ENCODE measurements at regions not wholly inside any gene's neighbourhood (a gene's known extent, or its start where the extent isn't known, plus 50 kb on each side); places are given as distances from the start of the nearest gene placed in this dataset.
"Not testable (repeated sequence)": the region's sequence is repeated elsewhere in the genome, so short reads cannot be mapped to it uniquely, and the experiment has no call there.

DNA sequence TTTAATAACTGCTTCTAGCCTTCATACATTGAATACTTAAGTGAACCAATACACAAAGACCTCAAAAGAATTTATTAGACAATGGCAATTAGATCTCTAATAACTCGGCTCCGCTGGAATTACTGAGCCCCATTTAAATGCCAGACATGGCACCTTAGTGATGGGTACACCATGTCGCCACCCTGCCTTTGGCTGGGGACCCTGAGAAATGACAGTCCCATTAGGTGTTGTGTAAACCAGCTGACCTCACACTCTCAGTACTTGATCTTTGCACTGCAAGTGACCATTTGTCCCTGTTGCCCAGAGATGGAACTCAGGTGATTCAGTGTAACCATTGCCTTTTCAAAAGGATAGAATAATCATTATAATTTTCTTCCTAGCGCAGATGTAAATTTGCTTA, 144.6 kb upstream of the SMARCAD1 start:
- Mint-ChIP-seq H3K4me3 (no peak overlapping the region), H3K27ac (no peak overlapping the region), H3K27me3 (no peaks in the 10 kb centered on the region), H3K36me3 (ENCODE audit: low read depth) (no peaks in the 10 kb centered on the region), H3K4me1 (no peaks in the 10 kb centered on the region), H3K9me3 (no peaks in the 10 kb centered on the region)
- ATAC-seq (replicated peaks): no peak

DNA sequence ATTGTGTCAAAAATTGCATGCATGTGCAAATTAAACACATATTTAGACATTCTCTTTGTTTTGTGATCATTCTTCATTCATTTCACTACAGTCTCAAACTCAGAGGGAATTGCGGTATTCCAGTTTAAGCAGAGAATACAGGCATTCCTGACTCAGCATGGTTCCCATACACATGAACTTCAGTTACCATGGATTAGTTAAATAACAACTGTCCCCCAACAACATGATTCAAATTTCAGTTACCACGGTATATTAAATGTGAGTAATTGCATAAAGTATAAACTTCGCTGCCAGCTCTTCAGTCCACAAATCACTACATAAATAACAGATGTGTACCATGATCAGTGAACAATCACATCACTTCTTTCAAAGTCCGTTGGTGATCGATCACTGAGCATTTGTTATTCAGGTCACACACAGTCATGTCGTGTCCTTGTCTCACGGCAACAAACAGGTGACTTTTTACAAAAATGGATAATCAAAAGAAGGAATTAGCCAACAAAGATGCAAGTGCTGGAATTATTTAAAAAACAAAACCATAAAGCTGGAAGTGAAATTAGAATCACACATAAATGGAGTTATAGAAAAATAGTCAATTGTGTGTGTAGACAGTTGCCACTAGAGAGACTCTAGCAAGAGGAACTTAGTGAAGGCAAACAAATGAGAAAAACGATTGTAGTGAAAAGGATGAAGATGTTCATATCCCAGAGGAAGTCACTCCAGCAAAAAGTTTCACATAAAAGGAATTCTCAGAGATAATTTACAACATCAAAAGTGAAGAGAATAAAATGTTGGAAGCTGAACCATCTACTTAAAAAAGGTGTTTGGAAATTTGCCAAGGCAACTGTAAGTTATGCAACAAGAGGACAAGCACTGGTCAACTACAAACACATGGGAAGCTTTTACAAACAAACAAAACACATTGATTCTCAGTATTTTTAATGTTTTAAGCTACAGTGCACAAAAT, 138.6 kb upstream of the SMARCAD1 start:
- no peak overlapping the region for H3K27ac Mint-ChIP-seq
- no peak for ATAC-seq (replicated peaks)
- H3K9me3 Mint-ChIP-seq: no peaks in the 10 kb centered on the region
- H3K36me3 Mint-ChIP-seq (ENCODE audit: low read depth): no peaks in the 10 kb centered on the region
- H3K4me1 Mint-ChIP-seq: no peaks in the 10 kb centered on the region
- no peak overlapping the region for H3K4me3 Mint-ChIP-seq
- H3K27me3 Mint-ChIP-seq: peaks cover 4% of the 10 kb centered on the region

DNA sequence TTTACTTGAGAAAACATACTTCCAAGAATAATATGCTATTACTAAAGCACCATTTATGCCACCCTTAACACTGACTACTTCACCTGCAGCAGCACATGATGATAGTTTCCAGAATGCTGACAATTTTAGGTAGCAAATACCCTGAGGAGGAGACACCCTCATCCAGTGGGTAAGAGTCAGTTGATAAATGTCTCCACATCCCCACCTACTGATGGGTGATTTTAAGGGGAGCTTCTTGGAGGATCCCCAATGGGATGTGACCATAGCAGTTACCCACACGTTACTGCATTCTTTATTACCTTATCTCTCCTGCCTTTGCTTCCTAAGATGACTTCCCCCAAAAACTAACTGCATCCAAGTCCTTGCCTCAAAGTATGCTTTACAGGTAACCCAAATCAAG, 131.2 kb upstream of the SMARCAD1 start:
- peaks cover 3% of the 10 kb centered on the region for H3K27me3 Mint-ChIP-seq
- H3K4me1 Mint-ChIP-seq: no peaks in the 10 kb centered on the region
- ATAC-seq (replicated peaks): no peak
- H3K9me3 Mint-ChIP-seq: no peaks in the 10 kb centered on the region
- no peak overlapping the region for H3K27ac Mint-ChIP-seq
- H3K4me3 Mint-ChIP-seq: no peak overlapping the region
- H3K36me3 Mint-ChIP-seq (ENCODE audit: low read depth): no peaks in the 10 kb centered on the region

DNA sequence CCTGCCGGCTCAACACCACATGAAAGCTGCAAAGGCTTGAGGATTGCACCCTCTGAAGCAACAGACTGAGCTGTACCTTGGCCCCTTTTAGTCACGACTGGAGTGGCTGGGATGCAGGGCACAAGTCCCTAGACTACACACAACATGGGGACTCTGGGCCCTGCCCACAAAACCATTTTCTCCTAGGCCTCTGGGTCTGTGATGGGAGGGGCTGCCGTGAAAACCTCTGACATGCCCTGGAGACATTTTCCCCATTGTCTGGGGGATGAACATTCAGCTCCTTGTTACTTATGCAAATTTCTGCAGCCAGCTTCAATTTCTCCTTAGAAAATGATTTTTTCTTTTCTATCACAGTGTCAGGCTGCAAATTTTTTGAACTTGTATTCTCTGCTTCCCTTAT, 123.5 kb upstream of the SMARCAD1 start:
- H3K4me1 Mint-ChIP-seq: no peaks in the 10 kb centered on the region
- H3K36me3 Mint-ChIP-seq (ENCODE audit: low read depth): no peaks in the 10 kb centered on the region
- peaks cover 8% of the 10 kb centered on the region for H3K9me3 Mint-ChIP-seq
- H3K27me3 Mint-ChIP-seq: peaks cover 3% of the 10 kb centered on the region
- ATAC-seq (replicated peaks): no peak
- H3K27ac Mint-ChIP-seq: no peak overlapping the region
- no peak overlapping the region for H3K4me3 Mint-ChIP-seq

DNA sequence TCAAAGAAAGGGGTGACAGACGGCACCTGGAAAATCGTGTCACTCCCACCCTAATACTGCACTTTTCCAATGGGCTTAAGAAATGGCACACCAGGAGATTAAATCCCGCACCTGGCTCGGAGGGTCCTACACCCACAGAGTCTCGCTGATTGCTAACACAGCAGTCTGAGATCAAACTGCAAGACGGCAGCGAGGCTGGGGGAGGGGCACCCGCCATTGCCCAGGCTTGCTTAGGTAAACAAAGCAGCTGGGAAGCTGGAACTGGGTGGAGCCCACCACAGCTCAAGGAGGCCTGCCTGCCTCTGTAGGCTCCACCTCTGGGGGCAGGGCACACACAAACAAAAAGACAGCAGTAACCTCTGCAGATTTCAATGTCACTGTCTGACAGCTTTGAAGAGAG, 108.5 kb upstream of the SMARCAD1 start:
- H3K9me3 Mint-ChIP-seq; H3K4me3 Mint-ChIP-seq; H3K27ac Mint-ChIP-seq; H3K36me3 Mint-ChIP-seq (ENCODE audit: low read depth); H3K27me3 Mint-ChIP-seq; ATAC-seq (replicated peaks); H3K4me1 Mint-ChIP-seq: not testable (repeated sequence)

DNA sequence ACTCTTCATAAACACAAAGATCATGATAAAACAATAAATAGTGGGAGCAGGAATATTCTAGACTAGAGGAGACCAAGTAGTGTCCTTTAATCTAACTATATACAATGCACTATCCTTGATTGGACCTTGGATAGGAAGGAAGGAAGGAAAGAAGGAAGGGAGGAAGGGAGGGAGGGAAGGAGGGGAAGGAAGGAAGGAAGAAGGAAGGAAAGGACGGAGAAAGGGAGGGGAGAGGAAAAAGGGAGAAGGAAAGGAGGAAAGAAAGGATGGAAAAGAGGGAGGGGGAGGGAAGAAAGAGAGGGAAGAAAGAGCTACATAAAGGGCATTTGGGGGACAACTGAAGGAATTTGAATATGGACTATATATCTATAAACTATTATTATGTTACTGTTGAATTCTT, 95.0 kb upstream of the SMARCAD1 start:
- H3K27ac Mint-ChIP-seq: no peak overlapping the region
- H3K27me3 Mint-ChIP-seq: peaks cover 4% of the 10 kb centered on the region
- no peak overlapping the region for H3K4me3 Mint-ChIP-seq
- no peaks in the 10 kb centered on the region for H3K9me3 Mint-ChIP-seq
- no peak for ATAC-seq (replicated peaks)
- no peaks in the 10 kb centered on the region for H3K4me1 Mint-ChIP-seq
- H3K36me3 Mint-ChIP-seq (ENCODE audit: low read depth): no peaks in the 10 kb centered on the region

DNA sequence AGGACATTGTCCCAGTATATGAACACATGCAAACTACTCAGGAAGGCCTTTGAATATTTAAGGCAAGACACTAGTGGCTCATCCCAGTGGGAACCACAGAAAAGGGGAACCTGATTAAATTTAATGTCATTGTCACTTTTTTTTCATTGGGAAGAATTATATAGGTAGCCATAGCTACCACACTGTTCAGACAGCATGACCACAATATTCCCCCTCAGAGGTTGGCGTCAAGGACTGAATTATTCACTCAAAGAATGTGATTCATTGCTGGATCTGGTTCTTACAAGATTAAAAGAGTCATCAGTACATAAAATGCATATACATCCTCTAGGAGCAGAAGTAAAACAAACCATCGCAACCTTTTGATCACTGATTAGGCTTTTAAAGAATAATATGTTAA, 92.0 kb upstream of the SMARCAD1 start:
- Mint-ChIP-seq H3K9me3 (no peaks in the 10 kb centered on the region), H3K4me1 (no peaks in the 10 kb centered on the region), H3K4me3 (no peak overlapping the region), H3K27ac (no peak overlapping the region), H3K27me3 (peaks cover 9% of the 10 kb centered on the region), H3K36me3 (ENCODE audit: low read depth) (no peaks in the 10 kb centered on the region)
- no peak for ATAC-seq (replicated peaks)

DNA sequence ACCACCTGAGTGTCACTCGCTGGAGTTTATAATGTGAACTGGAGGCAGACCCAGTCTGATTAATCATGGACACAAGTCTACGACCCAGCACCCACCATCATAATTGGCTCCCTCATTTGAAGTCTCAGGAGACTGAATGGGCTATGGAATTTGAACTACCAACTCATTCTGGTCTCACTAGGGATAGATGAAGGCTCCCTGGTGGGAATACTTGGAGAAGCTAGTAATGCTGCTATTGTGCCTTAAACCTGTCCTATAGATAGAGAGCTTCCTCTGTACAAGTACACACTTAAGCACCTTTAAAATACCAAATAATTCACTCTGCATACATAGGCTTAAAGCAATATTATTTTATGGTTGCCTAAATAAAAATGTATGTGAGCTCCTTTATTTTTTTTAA, 90.8 kb upstream of the SMARCAD1 start:
- no peaks in the 10 kb centered on the region for H3K36me3 Mint-ChIP-seq (ENCODE audit: low read depth)
- no peak for ATAC-seq (replicated peaks)

DNA sequence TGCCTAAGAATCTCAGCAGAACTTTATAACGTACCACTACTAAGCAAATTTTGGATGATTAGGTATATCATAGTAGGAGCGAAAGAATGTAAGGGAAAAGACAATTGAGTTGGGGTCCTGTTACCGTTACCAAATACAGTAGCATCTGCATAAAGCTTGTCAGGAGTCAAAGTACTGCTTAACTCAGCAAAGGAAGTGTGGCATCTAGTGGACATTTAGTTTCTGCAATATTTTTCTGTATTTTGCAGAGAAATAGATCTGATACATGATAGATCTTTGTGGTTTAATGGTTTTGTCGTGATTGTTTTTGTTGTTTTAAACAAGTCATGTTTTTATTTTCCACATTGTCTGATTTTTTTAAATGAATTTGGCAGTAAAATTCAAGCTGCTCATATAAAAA, 81.0 kb upstream of the SMARCAD1 start:
- no peak overlapping the region for H3K27ac Mint-ChIP-seq
- no peaks in the 10 kb centered on the region for H3K9me3 Mint-ChIP-seq
- no peaks in the 10 kb centered on the region for H3K4me1 Mint-ChIP-seq
- ATAC-seq (replicated peaks): no peak
- H3K36me3 Mint-ChIP-seq (ENCODE audit: low read depth): no peaks in the 10 kb centered on the region
- H3K4me3 Mint-ChIP-seq: no peak overlapping the region
- H3K27me3 Mint-ChIP-seq: peaks cover 10% of the 10 kb centered on the region

More for the DNA sequence above, 90.8 kb upstream of the SMARCAD1 start:
- H3K4me1 Mint-ChIP-seq: no peaks in the 10 kb centered on the region
- H3K4me3 Mint-ChIP-seq: no peak overlapping the region
- no peak overlapping the region for H3K27ac Mint-ChIP-seq
- peaks cover 9% of the 10 kb centered on the region for H3K27me3 Mint-ChIP-seq
- H3K9me3 Mint-ChIP-seq: no peaks in the 10 kb centered on the region

DNA sequence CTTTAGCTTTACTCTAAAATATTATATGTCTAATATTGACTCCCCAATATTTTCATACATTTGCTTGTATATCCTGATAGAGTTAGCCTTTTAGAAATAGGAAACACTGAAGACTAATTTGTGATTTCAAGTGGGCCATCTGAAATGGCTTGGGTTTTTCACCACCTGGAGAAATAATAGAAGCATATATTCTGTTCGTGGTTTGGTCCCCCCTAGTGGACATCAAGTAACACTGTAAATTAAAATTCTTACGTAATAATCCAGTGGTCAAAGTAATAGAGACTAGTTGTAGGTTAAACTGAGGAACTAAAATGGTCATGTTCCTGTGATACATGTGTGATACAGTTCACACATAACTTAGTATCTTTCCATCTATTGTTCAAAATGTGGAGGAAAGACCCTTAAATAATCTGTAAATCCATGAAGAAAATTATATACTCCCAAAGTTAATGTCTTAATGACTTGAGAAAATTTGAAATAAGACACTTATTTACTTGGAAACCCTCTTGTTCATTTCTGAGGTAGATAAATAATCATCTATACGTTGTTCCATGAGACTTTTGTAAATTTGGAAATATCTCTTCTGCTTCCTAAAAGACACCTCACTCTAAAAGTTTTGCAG, 79.8 kb upstream of the SMARCAD1 start:
- H3K9me3 Mint-ChIP-seq: no peaks in the 10 kb centered on the region
- no peaks in the 10 kb centered on the region for H3K4me1 Mint-ChIP-seq
- no peak overlapping the region for H3K27ac Mint-ChIP-seq
- H3K27me3 Mint-ChIP-seq: peaks cover 10% of the 10 kb centered on the region
- no peak overlapping the region for H3K4me3 Mint-ChIP-seq
- no peaks in the 10 kb centered on the region for H3K36me3 Mint-ChIP-seq (ENCODE audit: low read depth)
- no peak for ATAC-seq (replicated peaks)

DNA sequence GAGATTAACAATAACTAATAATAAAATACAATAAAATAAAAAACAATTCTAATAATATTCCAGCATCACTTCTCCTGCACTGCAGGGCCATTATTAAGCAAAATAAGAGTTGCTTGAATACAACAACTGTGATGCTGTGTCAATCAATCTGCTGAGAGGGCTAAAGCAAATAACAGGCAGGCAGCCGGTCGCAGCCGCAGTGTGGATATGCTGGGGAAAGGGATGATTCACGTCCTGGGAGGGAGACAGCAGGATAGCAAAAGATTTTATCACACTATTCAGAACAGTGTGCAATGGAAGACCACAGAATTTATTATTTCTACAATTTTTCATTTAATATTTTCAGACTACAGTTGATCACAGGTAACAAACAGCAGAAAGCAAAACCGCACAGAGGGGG, 76.5 kb upstream of the SMARCAD1 start:
- Mint-ChIP-seq H3K9me3 (no peaks in the 10 kb centered on the region), H3K4me3 (no peak overlapping the region), H3K27me3 (peaks cover 14% of the 10 kb centered on the region), H3K27ac (no peak overlapping the region), H3K36me3 (ENCODE audit: low read depth) (no peaks in the 10 kb centered on the region), H3K4me1 (no peaks in the 10 kb centered on the region)
- ATAC-seq (replicated peaks): no peak

DNA sequence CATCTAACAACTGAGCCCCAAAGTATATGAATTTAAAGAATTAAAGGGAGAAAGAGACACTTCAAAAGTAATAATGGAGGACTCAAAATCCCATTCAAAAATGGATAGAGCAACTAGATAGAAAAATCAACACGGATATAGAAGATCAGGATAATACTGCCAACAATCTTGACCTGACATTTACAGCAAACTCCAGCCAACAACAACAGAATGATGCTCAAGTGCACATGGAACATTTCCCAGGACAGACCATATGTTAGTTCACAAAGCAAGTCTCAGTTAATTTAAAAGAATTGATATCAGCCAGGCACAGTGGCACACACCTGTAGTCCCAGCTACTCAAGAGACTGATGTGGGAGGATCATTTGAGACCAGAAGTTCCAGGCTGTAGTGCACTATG, 72.0 kb upstream of the SMARCAD1 start:
- no peaks in the 10 kb centered on the region for H3K4me1 Mint-ChIP-seq
- H3K9me3 Mint-ChIP-seq: no peaks in the 10 kb centered on the region
- peaks cover 12% of the 10 kb centered on the region for H3K27me3 Mint-ChIP-seq
- no peak overlapping the region for H3K4me3 Mint-ChIP-seq
- ATAC-seq (replicated peaks): no peak
- H3K36me3 Mint-ChIP-seq (ENCODE audit: low read depth): no peaks in the 10 kb centered on the region
- no peak overlapping the region for H3K27ac Mint-ChIP-seq

DNA sequence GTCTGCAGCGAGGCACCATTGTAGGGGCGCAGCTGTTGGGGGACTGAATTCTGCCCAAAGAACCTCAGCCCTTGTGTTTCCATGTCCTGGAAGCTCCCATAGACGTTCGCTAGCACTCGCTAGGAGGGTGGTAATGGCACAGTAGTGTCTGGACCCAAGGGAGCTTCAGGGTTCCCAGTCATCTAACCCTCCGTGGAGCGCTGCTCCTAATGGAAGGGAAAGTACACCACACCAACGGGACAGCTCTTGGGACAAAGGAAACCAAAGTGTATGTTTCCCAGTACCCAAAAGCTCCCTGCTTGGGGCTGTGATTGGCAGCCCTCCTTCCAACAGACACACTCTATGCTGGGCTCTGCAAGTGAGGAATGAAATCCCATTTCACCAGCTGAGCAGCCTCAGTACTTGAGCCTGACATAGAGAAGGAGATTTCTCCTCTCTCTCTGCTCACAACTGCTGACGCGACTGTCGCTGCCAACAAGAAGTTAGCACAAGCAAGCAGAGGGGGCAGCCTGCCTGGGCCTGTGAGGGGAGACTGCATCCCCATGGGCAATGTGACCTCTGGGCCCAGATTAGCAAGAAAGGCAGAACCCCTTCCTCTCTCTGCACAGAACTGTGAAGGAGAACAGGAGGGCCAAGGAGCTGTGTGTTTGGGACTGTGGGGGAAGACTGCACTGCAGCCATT, 67.6 kb upstream of the SMARCAD1 start:
- H3K9me3 Mint-ChIP-seq: no peaks in the 10 kb centered on the region
- H3K36me3 Mint-ChIP-seq (ENCODE audit: low read depth): no peaks in the 10 kb centered on the region
- H3K27me3 Mint-ChIP-seq: peaks cover 8% of the 10 kb centered on the region
- ATAC-seq (replicated peaks): no peak
- no peaks in the 10 kb centered on the region for H3K4me1 Mint-ChIP-seq
- H3K4me3 Mint-ChIP-seq: no peak overlapping the region
- H3K27ac Mint-ChIP-seq: no peak overlapping the region

DNA sequence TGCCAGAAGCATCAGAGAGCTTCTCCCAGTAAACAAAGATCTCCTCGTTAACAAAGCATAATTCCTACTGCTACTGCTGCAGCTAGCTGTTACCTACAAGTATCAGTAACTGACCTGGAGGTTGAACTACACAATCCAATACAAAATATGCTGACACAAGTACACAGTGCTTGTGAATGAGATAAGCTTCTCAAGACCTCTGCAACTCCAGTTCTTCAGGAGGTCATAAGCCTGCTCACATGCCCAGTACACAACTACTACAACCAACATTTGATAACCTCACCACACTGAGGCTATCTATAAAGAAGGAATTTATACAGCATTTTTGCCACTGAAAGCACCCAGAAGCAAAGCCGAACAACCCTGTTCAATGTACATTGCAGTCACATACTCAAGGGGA, 66.7 kb upstream of the SMARCAD1 start:
- Mint-ChIP-seq H3K36me3 (ENCODE audit: low read depth) (no peaks in the 10 kb centered on the region), H3K27ac (no peak overlapping the region), H3K4me3 (no peak overlapping the region), H3K4me1 (no peaks in the 10 kb centered on the region), H3K9me3 (no peaks in the 10 kb centered on the region), H3K27me3 (peaks cover 3% of the 10 kb centered on the region)
- ATAC-seq (replicated peaks): no peak

DNA sequence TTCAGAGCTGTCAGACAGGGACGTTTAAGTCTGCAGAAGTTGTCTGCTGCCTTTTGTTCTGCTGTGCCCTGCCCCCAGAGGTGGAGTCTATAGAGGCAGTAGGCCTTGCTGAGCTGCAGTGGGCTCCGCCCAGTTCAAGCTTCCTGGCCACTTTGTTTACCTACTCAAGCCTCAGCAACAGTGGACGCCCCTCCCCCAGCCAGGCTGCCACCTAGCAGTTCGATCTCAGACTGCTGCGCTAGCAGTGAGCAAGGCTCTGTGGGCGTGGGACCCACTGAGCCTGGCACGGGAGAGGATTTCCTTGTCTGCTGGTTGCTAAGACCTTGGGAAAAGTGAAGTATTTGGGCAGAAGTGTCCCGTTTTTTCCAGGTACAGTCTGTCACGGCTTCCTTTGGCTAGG, 59.6 kb upstream of the SMARCAD1 start:
- H3K4me3 Mint-ChIP-seq; ATAC-seq (replicated peaks); H3K4me1 Mint-ChIP-seq; H3K9me3 Mint-ChIP-seq; H3K27ac Mint-ChIP-seq; H3K27me3 Mint-ChIP-seq; H3K36me3 Mint-ChIP-seq (ENCODE audit: low read depth): not testable (repeated sequence)
